NCI-H1048 (cell line): ENCODE measurements at regions not wholly inside any gene's neighbourhood (a gene's known extent, or its start where the extent isn't known, plus 50 kb on each side); places are given as distances from the start of the nearest gene placed in this dataset.

Experiments used
- DNase-seq: peaks from one replicate; lab custom pipeline; 2025; lab: John Stamatoyannopoulos, UW

- no peak for DNase-seq
Observed at GRCh38 chr5:97846643-97847042, 663.6 kb upstream of the RIOK2 start.

GRCh38 chr5:97847920-97848631 lies 665.0 kb upstream of the RIOK2 start:
- no peak for DNase-seq

- DNase-seq = peak; percentile 51
Observed at GRCh38 chr5:97851036-97851435, 668.0 kb upstream of the RIOK2 start.

- no peak for DNase-seq
Observed at GRCh38 chr5:97854871-97855762, 672.1 kb upstream of the RIOK2 start.

- no peak for DNase-seq
Observed at GRCh38 chr5:97874491-97874890, 691.4 kb upstream of the RIOK2 start.

- DNase-seq = no peak
Observed at GRCh38 chr5:97876272-97876671, 693.2 kb upstream of the RIOK2 start.

- no peak for DNase-seq
Observed at GRCh38 chr5:97877588-97877987, 694.5 kb upstream of the RIOK2 start.

- no peak for DNase-seq
Observed at GRCh38 chr5:97888439-97888838, 705.4 kb upstream of the RIOK2 start.

- DNase-seq = no peak
Observed at GRCh38 chr5:97891971-97892370, 708.9 kb upstream of the RIOK2 start.

- DNase-seq = no peak
Observed at GRCh38 chr5:97903742-97904141, 720.7 kb upstream of the RIOK2 start.

- DNase-seq = no peak
Observed at GRCh38 chr5:97906135-97906534, 723.1 kb upstream of the RIOK2 start.

GRCh38 chr5:97907646-97908400 lies 724.8 kb upstream of the RIOK2 start:
- DNase-seq = no peak

GRCh38 chr5:97909541-97909940 lies 726.5 kb upstream of the RIOK2 start:
- no peak for DNase-seq

GRCh38 chr5:97914483-97914882 lies 731.4 kb upstream of the RIOK2 start:
- DNase-seq = no peak

- DNase-seq = no peak
Observed at GRCh38 chr5:97915106-97915505, 732.1 kb upstream of the RIOK2 start.

- no peak for DNase-seq
Observed at GRCh38 chr5:97918057-97918456, 735.0 kb upstream of the RIOK2 start.

- DNase-seq = no peak
Observed at GRCh38 chr5:97918620-97919019, 735.6 kb upstream of the RIOK2 start.

- DNase-seq = no peak
Observed at GRCh38 chr5:97919719-97920118, 736.7 kb upstream of the RIOK2 start.

GRCh38 chr5:97922776-97923175 lies 739.7 kb upstream of the RIOK2 start:
- DNase-seq = no peak

GRCh38 chr5:97923496-97923895 lies 740.4 kb upstream of the RIOK2 start:
- DNase-seq = no peak

GRCh38 chr5:97923997-97924396 lies 741.0 kb upstream of the RIOK2 start:
- no peak for DNase-seq

GRCh38 chr5:97929383-97929782 lies 746.3 kb upstream of the RIOK2 start:
- DNase-seq = no peak

- DNase-seq = no peak
Observed at GRCh38 chr5:97931829-97932228, 748.8 kb upstream of the RIOK2 start.
